ENCODE measurements at regions not wholly inside any gene's neighbourhood (a gene's known extent, or its start where the extent isn't known, plus 50 kb on each side); places are given as distances from the start of the nearest gene placed in this dataset.
"Not testable (repeated sequence)": the region's sequence is repeated elsewhere in the genome, so short reads cannot be mapped to it uniquely, and the experiment has no call there.

DNA sequence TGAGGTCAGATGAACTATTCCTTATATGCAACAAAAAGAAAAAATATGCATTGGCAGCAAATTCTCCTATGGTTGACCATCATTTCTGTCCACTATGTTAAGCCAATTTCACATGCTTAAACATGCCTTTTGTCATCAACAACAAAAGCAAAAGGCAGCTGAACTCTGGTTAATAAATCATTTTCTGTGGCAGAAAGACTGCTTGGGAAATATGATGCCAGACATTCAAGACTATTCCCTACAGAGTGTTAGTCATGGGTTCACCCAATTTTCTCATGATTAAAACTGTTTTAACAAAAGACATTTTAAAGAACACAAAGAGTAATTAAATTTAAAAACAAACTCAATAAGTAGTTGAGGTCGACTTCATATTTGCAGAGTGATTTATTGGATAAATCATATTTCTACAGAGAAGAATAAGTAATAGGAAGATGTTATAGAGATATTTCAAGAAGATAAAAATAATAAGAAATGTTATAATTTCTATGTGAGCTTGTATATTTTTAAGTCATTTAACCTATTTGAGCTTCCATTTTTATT, 890.6 kb downstream of the STPG2 start:
- Mint-ChIP-seq H3K36me3 (ENCODE audit: low read depth) (no peaks in the 10 kb centered on the region), H3K9me3 (no peaks in the 10 kb centered on the region), H3K27ac (no peak overlapping the region), H3K27me3 (ENCODE audit: insufficient read depth) (no peaks in the 10 kb centered on the region), H3K4me1 (ENCODE audit: low read depth) (no peaks in the 10 kb centered on the region), H3K4me3 (no peak overlapping the region)
- intact Hi-C loops (cut with micrococcal nuclease), result no loop called here
- no peak for DNase-seq (ENCODE audit: low spot score)

DNA sequence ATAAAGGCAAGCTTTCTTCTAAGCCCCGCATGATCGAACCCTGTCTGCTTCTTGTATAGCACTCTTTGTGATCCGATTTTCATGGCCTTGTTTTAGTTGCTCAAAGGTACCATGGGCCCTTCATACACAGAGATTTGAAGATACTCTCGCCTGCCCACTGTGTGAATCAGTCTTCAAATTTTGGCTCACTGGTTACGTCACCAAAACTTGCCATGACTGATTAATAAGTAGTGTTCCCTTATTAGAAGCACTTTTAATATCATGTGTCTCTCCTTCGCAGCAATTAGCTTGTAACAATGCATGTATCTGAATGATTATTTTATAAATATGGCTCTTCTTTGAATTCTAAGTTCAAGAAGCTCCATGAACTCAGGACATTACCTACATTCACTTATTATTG, 880.5 kb downstream of the STPG2 start:
- no peak overlapping the region for H3K4me3 Mint-ChIP-seq
- DNase-seq (ENCODE audit: low spot score), result no peak
- intact Hi-C loops (cut with micrococcal nuclease), result no loop called here
- H3K27ac Mint-ChIP-seq, result no peak overlapping the region
- peaks cover 4% of the 10 kb centered on the region for H3K9me3 Mint-ChIP-seq
- H3K36me3 Mint-ChIP-seq (ENCODE audit: low read depth), result no peaks in the 10 kb centered on the region
- H3K27me3 Mint-ChIP-seq (ENCODE audit: insufficient read depth), result no peaks in the 10 kb centered on the region
- no peaks in the 10 kb centered on the region for H3K4me1 Mint-ChIP-seq (ENCODE audit: low read depth)

DNA sequence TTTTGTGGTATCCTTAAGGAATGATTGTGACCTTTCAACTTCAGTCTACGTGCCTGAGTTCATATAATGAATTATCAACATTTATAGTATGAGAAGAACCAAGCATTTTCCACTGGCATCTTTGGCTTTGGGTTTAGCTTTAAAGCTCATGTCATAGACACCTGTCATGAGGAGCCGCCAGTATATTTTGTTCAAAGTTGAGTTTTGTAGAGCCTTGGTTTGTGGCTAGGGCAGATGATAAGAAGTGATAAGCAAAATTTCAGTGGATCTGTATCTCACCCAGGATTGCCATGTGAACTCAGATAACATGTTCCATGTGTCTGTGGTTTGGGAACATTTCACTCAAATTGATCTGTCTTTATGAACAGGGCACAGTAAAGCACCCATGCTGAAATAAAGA, 873.2 kb downstream of the STPG2 start:
- peaks cover 12% of the 10 kb centered on the region for H3K9me3 Mint-ChIP-seq
- H3K27me3 Mint-ChIP-seq (ENCODE audit: insufficient read depth), result no peaks in the 10 kb centered on the region
- no peak for DNase-seq (ENCODE audit: low spot score)
- no peak overlapping the region for H3K4me3 Mint-ChIP-seq
- H3K36me3 Mint-ChIP-seq (ENCODE audit: low read depth), result no peaks in the 10 kb centered on the region
- intact Hi-C loops (cut with micrococcal nuclease), result no loop called here
- no peak overlapping the region for H3K27ac Mint-ChIP-seq
- no peaks in the 10 kb centered on the region for H3K4me1 Mint-ChIP-seq (ENCODE audit: low read depth)

DNA sequence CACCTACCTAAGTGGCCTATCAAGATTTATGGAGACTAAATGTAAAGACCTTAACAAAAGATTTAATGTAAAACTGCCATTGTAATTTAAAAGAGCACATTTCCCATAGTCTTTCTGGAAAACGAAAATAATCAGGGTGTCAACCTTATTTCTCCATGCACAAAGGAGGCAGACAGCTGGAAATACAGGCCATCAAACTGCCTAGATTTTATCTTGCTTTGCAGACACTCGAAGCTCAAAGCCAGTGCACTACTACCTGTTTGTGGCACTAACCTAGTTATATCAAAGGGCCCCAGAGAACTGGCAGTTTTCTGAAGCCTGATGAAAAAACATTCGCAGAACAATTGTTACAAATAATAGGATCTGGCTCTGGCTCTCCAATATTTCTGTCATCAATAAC, 863.9 kb downstream of the STPG2 start:
- no peak for DNase-seq (ENCODE audit: low spot score)
- H3K4me3 Mint-ChIP-seq, result no peak overlapping the region
- no peak overlapping the region for H3K27ac Mint-ChIP-seq
- no peaks in the 10 kb centered on the region for H3K36me3 Mint-ChIP-seq (ENCODE audit: low read depth)
- intact Hi-C loops (cut with micrococcal nuclease), result no loop called here
- no peaks in the 10 kb centered on the region for H3K27me3 Mint-ChIP-seq (ENCODE audit: insufficient read depth)
- no peaks in the 10 kb centered on the region for H3K4me1 Mint-ChIP-seq (ENCODE audit: low read depth)
- peaks cover 7% of the 10 kb centered on the region for H3K9me3 Mint-ChIP-seq

DNA sequence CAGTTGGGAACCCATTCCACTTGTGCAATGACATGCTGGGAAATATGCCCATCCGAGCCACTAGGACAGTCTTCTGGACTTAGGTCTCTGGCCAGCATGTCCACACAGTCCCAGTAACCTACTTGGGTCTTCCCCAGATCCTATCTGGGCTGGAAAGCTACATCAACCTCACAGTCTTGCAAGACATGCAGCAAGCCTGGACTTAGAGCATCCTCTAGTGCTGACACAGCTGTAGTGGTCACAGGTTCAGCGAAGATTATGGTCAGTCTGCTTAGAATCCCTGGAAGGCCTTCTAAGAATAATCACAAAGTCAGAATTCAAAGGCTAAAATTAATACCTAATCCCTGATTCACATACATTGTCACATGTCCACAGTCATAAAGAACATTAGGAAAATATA, 842.7 kb downstream of the STPG2 start:
- Mint-ChIP-seq H3K9me3 (peaks cover 15% of the 10 kb centered on the region), H3K36me3 (ENCODE audit: low read depth) (no peaks in the 10 kb centered on the region), H3K4me3 (no peak overlapping the region), H3K4me1 (ENCODE audit: low read depth) (no peaks in the 10 kb centered on the region), H3K27ac (no peak overlapping the region), H3K27me3 (ENCODE audit: insufficient read depth) (no peaks in the 10 kb centered on the region)
- DNase-seq (ENCODE audit: low spot score), result no peak
- intact Hi-C loops (cut with micrococcal nuclease), result no loop called here

DNA sequence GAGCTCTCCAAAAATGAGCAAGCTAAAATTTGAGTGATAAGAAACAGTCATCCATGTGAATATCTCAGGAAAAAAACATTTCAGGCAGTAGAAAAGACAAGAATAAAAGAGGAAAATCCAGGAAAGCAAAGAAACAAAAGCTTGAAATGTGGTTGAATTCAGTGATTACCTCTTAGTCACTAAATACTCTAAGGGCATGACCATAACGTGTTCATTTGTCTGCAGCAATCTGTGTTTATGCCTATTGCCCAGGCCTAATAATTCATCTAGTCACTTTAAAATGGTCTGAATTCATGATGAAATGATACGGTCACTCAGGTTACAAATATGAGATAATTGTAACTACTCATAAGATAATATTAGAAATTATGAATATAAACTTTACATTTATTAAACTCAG, 837.9 kb downstream of the STPG2 start:
- Mint-ChIP-seq H3K4me1 (ENCODE audit: low read depth) (no peaks in the 10 kb centered on the region), H3K4me3 (no peak overlapping the region), H3K27me3 (ENCODE audit: insufficient read depth) (no peaks in the 10 kb centered on the region), H3K36me3 (ENCODE audit: low read depth) (no peaks in the 10 kb centered on the region), H3K9me3 (peaks cover 12% of the 10 kb centered on the region), H3K27ac (no peak overlapping the region)
- intact Hi-C loops (cut with micrococcal nuclease), result no loop called here
- no peak for DNase-seq (ENCODE audit: low spot score)

DNA sequence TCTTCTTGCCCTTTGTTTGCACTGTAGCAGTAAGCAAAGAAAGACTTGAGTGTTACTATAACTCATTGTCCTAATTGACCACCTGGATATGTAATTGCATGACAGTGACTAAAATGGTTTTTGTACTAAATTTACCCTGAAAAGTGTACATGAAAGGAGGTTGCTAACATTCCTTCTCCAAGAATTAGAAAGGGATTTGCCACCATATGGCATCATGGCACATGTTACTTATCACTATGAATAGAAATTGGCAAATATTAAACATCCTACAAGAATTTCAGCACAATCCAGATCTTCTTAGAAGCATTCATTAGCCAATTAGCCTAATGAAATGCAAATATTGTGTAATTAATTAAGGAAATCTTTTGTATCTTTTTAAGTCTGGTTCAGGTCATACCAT, 834.2 kb downstream of the STPG2 start:
- no peaks in the 10 kb centered on the region for H3K9me3 Mint-ChIP-seq
- H3K27me3 Mint-ChIP-seq (ENCODE audit: insufficient read depth), result no peaks in the 10 kb centered on the region
- no peak overlapping the region for H3K4me3 Mint-ChIP-seq
- no peaks in the 10 kb centered on the region for H3K4me1 Mint-ChIP-seq (ENCODE audit: low read depth)
- H3K27ac Mint-ChIP-seq, result no peak overlapping the region
- intact Hi-C loops (cut with micrococcal nuclease), result no loop called here
- no peaks in the 10 kb centered on the region for H3K36me3 Mint-ChIP-seq (ENCODE audit: low read depth)
- DNase-seq (ENCODE audit: low spot score), result no peak

DNA sequence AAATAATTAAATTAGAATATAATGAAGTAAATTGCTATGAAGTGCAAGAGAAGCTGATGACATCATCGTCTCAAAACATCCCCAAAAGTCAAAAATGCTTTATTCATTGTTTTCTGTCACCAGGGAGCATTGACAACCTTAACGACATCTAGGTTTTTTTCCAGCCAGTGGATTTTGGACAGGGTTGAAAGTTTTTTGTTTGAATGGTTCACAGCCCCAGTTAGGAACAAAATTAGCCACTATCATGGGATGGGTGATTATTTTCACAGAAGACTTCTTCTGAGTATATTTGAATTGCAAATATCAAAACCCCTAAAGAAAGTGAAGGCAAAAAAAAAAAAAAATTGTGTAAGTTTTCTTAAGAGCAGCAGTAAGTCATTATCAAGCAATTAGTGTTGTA, 826.1 kb downstream of the STPG2 start:
- no peaks in the 10 kb centered on the region for H3K27me3 Mint-ChIP-seq (ENCODE audit: insufficient read depth)
- H3K36me3 Mint-ChIP-seq (ENCODE audit: low read depth), result no peaks in the 10 kb centered on the region
- H3K9me3 Mint-ChIP-seq, result no peaks in the 10 kb centered on the region
- no peak for DNase-seq (ENCODE audit: low spot score)
- no peak overlapping the region for H3K27ac Mint-ChIP-seq
- H3K4me3 Mint-ChIP-seq, result no peak overlapping the region
- no peaks in the 10 kb centered on the region for H3K4me1 Mint-ChIP-seq (ENCODE audit: low read depth)
- intact Hi-C loops (cut with micrococcal nuclease), result no loop called here

DNA sequence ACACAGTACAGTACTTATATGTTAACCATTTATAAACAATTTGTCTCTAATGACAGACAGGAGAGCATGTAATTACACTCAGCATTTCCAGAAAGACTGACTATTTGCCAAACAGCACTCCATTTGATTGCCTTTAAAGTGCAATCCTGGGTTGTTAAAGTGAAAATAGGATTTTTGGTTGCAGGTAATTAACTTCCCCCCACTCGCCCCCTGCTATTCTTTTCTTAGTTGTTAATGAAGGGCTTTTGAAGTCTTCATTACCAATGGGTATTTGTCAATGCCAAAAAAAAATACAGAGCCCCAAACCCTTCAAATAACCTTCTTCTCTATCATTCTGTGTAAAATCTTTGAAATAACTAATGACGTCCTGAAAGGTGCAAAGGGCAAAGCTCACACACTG, 825.6 kb downstream of the STPG2 start:
- Mint-ChIP-seq H3K27me3 (ENCODE audit: insufficient read depth) (no peaks in the 10 kb centered on the region), H3K4me1 (ENCODE audit: low read depth) (no peaks in the 10 kb centered on the region), H3K4me3 (no peak overlapping the region), H3K27ac (no peak overlapping the region), H3K9me3 (no peaks in the 10 kb centered on the region), H3K36me3 (ENCODE audit: low read depth) (no peaks in the 10 kb centered on the region)
- DNase-seq (ENCODE audit: low spot score), result no peak
- intact Hi-C loops (cut with micrococcal nuclease), result no loop called here

DNA sequence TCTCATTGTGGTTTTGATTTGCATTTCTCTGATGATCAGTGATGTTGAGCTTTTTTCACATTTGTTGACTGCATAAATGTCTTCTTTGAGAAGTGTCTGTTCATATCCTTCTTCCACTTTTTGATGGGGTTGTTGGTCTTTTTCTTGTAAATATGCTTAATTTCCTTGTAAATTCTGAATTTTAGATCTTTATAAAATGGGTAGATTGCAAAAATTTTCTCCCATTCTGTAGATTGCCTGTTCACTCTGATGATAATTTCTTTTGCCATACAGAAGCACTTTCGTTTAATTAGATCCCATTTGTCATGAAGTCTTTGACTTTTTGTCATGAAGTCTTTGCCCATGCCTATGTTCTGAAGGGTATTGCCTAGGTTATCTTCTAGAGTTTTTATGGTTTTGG, 817.5 kb downstream of the STPG2 start:
- intact Hi-C loops (cut with micrococcal nuclease); DNase-seq (ENCODE audit: low spot score); H3K4me3 Mint-ChIP-seq; H3K9me3 Mint-ChIP-seq; H3K27me3 Mint-ChIP-seq (ENCODE audit: insufficient read depth); H3K36me3 Mint-ChIP-seq (ENCODE audit: low read depth); H3K27ac Mint-ChIP-seq; H3K4me1 Mint-ChIP-seq (ENCODE audit: low read depth): not testable (repeated sequence)

DNA sequence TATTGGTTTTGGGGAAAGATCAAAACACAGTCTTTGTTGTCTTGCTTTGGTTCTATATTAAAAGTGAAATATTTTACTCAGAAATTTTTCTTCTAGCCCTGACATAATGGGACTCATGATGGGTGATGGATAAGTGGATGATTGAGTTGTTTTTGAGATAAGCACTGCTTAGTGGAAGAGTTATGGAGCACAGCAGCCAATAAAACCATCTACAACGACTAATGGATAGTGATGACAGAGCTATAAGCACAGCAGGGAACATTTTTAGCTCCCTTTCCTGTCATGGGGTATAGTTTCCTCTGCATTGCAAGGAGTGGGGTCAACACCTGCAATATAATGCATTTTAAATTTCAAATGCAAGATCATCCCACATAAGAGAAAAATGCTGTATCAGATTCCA, 812.4 kb downstream of the STPG2 start:
- Mint-ChIP-seq H3K27ac (no peak overlapping the region), H3K4me1 (ENCODE audit: low read depth) (no peaks in the 10 kb centered on the region), H3K36me3 (ENCODE audit: low read depth) (no peaks in the 10 kb centered on the region), H3K27me3 (ENCODE audit: insufficient read depth) (no peaks in the 10 kb centered on the region), H3K9me3 (peaks cover 9% of the 10 kb centered on the region), H3K4me3 (no peak overlapping the region)
- DNase-seq (ENCODE audit: low spot score), result no peak
- intact Hi-C loops (cut with micrococcal nuclease), result no loop called here

DNA sequence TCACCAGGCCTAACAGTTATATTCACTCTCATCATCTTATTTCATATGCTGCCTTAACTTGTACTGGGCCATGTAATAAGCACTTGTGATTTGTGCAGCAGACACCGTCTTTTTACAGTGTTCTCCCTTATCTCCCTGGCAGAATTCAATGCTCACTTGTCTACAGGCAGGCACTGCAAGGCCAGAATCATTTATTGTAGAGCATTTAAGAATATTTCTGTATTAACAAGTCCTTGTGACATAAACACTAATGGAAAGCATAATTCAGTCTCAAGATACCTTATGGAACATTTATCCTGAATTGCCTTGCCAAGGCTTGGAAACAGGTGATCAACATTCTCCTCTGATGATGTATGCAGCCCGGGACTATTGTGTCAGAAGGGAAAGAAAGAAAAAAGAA, 808.9 kb downstream of the STPG2 start:
- peaks cover 18% of the 10 kb centered on the region for H3K9me3 Mint-ChIP-seq
- no peaks in the 10 kb centered on the region for H3K36me3 Mint-ChIP-seq (ENCODE audit: low read depth)
- H3K27me3 Mint-ChIP-seq (ENCODE audit: insufficient read depth), result no peaks in the 10 kb centered on the region
- no peak overlapping the region for H3K4me3 Mint-ChIP-seq
- no peak for DNase-seq (ENCODE audit: low spot score)
- H3K27ac Mint-ChIP-seq, result no peak overlapping the region
- intact Hi-C loops (cut with micrococcal nuclease), result no loop called here
- H3K4me1 Mint-ChIP-seq (ENCODE audit: low read depth), result no peaks in the 10 kb centered on the region

DNA sequence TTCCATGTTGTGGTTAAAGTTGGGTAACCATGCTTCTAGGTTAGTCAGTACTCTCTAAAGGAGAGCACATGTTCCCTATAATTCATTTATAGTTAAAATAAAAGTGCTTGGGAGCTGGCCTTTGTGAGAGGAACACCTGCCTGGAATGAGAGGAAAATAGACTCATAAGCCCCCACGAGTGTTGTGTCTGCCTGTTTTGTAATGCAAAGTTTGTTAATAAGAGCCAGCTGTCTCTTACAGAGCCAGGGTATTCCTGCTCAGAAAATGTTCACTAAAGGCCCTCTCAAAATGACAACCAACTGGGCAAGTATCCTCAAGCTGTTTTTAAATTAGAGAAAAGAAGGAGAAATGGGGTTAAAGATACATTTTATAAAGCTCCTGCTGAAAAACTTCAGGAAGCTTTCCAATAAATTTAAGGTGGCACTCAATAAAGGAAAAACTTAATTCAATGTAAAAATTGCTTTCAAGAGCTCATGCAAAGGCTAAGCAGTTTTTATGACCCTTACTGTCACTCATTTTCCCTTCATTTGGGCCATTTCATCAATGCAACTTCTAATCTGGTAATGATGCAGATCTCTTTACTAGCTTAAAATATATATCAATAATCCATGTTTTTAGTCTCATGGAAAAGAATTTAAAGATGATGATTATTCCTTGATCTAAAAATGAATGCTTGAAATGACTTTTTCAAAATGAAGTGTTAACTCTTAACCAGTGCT, 793.6 kb downstream of the STPG2 start:
- H3K4me1 Mint-ChIP-seq (ENCODE audit: low read depth), result no peaks in the 10 kb centered on the region
- no peaks in the 10 kb centered on the region for H3K36me3 Mint-ChIP-seq (ENCODE audit: low read depth)
- peaks cover 3% of the 10 kb centered on the region for H3K9me3 Mint-ChIP-seq
- DNase-seq (ENCODE audit: low spot score), result no peak
- no peak overlapping the region for H3K4me3 Mint-ChIP-seq
- H3K27me3 Mint-ChIP-seq (ENCODE audit: insufficient read depth), result no peaks in the 10 kb centered on the region
- no peak overlapping the region for H3K27ac Mint-ChIP-seq
- intact Hi-C loops (cut with micrococcal nuclease), result no loop called here

DNA sequence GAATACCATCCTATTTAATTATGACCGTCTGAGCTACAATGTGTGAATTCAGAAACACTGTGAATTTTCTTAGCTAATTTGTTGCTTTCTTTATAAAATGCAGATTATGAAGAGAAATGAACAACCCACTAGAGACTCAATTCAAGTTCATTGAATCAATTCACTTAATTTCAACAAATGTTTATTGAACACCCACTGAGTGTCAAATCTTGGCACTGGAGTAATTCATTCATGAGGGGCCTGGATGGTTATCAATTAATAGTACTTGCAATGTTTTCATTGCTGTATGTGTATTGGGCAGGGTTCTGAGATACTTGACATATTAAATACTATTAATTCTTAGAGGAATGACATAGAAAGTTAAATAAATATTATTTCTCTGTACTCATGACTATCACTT, 789.4 kb downstream of the STPG2 start:
- intact Hi-C loops (cut with micrococcal nuclease), result no loop called here
- no peak for DNase-seq (ENCODE audit: low spot score)
- Mint-ChIP-seq H3K27ac (no peak overlapping the region), H3K9me3 (peaks cover 7% of the 10 kb centered on the region), H3K27me3 (ENCODE audit: insufficient read depth) (no peaks in the 10 kb centered on the region), H3K4me1 (ENCODE audit: low read depth) (no peaks in the 10 kb centered on the region), H3K36me3 (ENCODE audit: low read depth) (no peaks in the 10 kb centered on the region), H3K4me3 (no peak overlapping the region)
